Stimulated activated CD4-positive, alpha-beta T cell treated with anti-CD3 and anti-CD28 coated beads, Interleukin-15, amount 100 ng/mL, for 24 hours (primary cell): ENCODE measurements at regions not wholly inside any gene's neighbourhood (a gene's known extent, or its start where the extent isn't known, plus 50 kb on each side); places are given as distances from the start of the nearest gene placed in this dataset.

Experiments
- DNase-seq: peaks from one replicate; pipeline ENCODE4 v3.0.0-alpha.2; 2020

GRCh38 chr2:238638100-238638981, 209.5 kb upstream of the TWIST2 start:
- no peak for DNase-seq

GRCh38 chr2:238638982-238639628, 208.8 kb upstream of the TWIST2 start:
- no peak for DNase-seq

- no peak for DNase-seq
Measured at GRCh38 chr2:238640486-238640885, 207.4 kb upstream of the TWIST2 start.

GRCh38 chr2:238642973-238643372, 204.9 kb upstream of the TWIST2 start:
- DNase-seq = no peak

GRCh38 chr2:238643400-238643907, 204.4 kb upstream of the TWIST2 start:
- DNase-seq = no peak

- DNase-seq = no peak
Measured at GRCh38 chr2:238644095-238645081, 203.5 kb upstream of the TWIST2 start.

GRCh38 chr2:238645095-238645494, 202.8 kb upstream of the TWIST2 start:
- DNase-seq = no peak

- DNase-seq = no peak
Measured at GRCh38 chr2:238645716-238646115, 202.2 kb upstream of the TWIST2 start.

- DNase-seq = no peak
Measured at GRCh38 chr2:238646281-238646680, 201.6 kb upstream of the TWIST2 start.

GRCh38 chr2:238646803-238647202, 201.1 kb upstream of the TWIST2 start:
- no peak for DNase-seq

- no peak for DNase-seq
Measured at GRCh38 chr2:238649123-238649522, 198.8 kb upstream of the TWIST2 start.

- no peak for DNase-seq
Measured at GRCh38 chr2:238649936-238650518, 197.9 kb upstream of the TWIST2 start.

- no peak for DNase-seq
Measured at GRCh38 chr2:238650536-238650935, 197.3 kb upstream of the TWIST2 start.

- DNase-seq = no peak
Measured at GRCh38 chr2:238651306-238652052, 196.4 kb upstream of the TWIST2 start.

GRCh38 chr2:238652053-238652770, 195.7 kb upstream of the TWIST2 start:
- DNase-seq = no peak

GRCh38 chr2:238652771-238653157, 195.1 kb upstream of the TWIST2 start:
- DNase-seq = no peak

GRCh38 chr2:238653431-238654109, 194.3 kb upstream of the TWIST2 start:
- DNase-seq = no peak

GRCh38 chr2:238654479-238655197, 193.2 kb upstream of the TWIST2 start:
- DNase-seq = no peak

- no peak for DNase-seq
Measured at GRCh38 chr2:238655198-238655860, 192.6 kb upstream of the TWIST2 start.
